ENCODE measurements at regions not wholly inside any gene's neighbourhood (a gene's known extent, or its start where the extent isn't known, plus 50 kb on each side); places are given as distances from the start of the nearest gene placed in this dataset.

DNA sequence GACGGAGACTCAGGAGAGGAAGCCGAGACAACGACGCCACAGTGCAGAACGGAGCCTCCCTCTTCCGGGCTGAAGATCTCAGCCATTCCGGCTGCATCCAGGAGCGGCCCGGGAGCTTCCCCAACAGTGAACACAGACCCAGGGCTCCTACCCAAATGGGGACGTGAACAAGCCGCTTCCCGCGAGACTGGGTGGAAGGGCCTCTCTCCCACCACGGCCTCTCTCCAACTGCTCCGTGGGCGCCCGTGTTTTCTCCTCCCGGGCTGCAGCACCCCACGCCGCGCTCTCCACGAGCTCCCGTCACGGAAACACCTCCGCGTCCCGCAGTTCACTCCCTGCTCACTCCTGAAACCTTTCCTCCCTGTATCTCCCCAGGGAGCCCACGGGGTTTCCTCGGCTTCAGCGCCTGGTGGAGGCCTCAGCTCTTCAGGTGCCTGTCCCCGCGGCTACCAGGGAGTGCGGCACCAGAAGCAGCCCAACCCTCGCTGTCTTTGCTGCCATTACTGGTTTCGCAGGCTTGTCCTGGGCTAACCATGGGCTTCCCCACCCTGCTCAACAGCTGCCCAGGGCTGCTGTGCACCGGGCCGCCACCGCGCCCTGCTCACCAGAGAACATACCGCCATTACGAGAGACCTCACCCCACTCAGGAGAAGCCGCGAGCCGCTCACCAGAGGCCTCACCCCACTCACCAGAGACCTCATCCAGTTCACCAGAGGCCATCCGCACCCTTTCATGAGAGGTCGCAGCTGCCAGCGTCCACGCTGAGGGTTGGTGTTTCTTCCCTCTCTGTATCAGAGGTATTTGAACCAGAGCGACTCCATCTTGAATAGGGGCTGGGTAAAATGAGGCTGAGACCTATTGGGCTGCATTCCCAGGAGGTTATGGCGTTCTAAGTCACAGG is 922.8 kb downstream of the QKI start:
- Histone ChIP-seq H3K4me3 (IDR thresholded peaks at IDR 0.05; ENCODE audit: insufficient read depth, low read depth, low read length) (no peak overlapping the region), H3K27ac (no peak overlapping the region), H3K27me3 (ENCODE audit: insufficient read depth, low read depth) (no peaks in the 10 kb centered on the region), H2AFZ (ENCODE audit: low read depth) (no peak overlapping the region), H4K20me1 (ENCODE audit: insufficient read depth) (no peaks in the 10 kb centered on the region), H3K79me2 (ENCODE audit: insufficient read depth, low read depth) (no peaks in the 10 kb centered on the region), H3K36me3 (ENCODE audit: insufficient read depth) (no peaks in the 10 kb centered on the region), H3K4me1 (ENCODE audit: low read depth, poor library complexity, severe bottlenecking) (no peaks in the 10 kb centered on the region), H3K9ac (no peak overlapping the region), H3K4me2 (no peak overlapping the region)
- TF ChIP-seq, protein P1, sequence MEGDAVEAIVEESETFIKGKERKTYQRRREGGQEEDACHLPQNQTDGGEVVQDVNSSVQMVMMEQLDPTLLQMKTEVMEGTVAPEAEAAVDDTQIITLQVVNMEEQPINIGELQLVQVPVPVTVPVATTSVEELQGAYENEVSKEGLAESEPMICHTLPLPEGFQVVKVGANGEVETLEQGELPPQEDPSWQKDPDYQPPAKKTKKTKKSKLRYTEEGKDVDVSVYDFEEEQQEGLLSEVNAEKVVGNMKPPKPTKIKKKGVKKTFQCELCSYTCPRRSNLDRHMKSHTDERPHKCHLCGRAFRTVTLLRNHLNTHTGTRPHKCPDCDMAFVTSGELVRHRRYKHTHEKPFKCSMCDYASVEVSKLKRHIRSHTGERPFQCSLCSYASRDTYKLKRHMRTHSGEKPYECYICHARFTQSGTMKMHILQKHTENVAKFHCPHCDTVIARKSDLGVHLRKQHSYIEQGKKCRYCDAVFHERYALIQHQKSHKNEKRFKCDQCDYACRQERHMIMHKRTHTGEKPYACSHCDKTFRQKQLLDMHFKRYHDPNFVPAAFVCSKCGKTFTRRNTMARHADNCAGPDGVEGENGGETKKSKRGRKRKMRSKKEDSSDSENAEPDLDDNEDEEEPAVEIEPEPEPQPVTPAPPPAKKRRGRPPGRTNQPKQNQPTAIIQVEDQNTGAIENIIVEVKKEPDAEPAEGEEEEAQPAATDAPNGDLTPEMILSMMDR (conservative IDR thresholded peaks at IDR 0.05; ENCODE audit: low read depth, low read length), result no peak

DNA sequence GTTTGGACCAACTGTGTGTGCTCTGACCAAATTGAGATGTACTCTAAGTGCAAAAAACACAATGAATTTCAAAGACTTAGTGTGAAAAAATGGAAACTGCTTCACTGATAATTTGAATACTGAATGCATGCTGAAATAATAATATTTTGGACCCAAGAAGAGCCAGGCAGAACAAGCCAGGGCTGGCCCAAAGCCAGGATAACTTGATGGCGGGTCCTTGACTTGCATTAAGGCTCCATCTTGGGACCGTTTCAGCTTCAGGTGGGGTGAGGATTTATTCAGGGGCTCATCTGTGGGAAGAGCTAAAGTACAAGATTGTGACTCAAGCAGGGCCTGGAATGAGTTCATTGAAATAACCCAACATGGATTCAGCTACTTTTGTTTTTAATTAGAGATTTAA is 921.9 kb downstream of the QKI start:
- no peak overlapping the region for H3K4me2 ChIP-seq
- H3K36me3 ChIP-seq (ENCODE audit: insufficient read depth), result no peaks in the 10 kb centered on the region
- H4K20me1 ChIP-seq (ENCODE audit: insufficient read depth), result no peaks in the 10 kb centered on the region
- TF ChIP-seq, protein P1 (conservative IDR thresholded peaks at IDR 0.05; ENCODE audit: low read depth, low read length), result no peak
- H3K4me3 ChIP-seq (IDR thresholded peaks at IDR 0.05; ENCODE audit: insufficient read depth, low read depth, low read length), result no peak overlapping the region
- H3K27me3 ChIP-seq (ENCODE audit: insufficient read depth, low read depth), result no peaks in the 10 kb centered on the region
- H3K79me2 ChIP-seq (ENCODE audit: insufficient read depth, low read depth), result no peaks in the 10 kb centered on the region
- no peaks in the 10 kb centered on the region for H3K4me1 ChIP-seq (ENCODE audit: low read depth, poor library complexity, severe bottlenecking)
- H2AFZ ChIP-seq (ENCODE audit: low read depth), result no peak overlapping the region
- no peak overlapping the region for H3K27ac ChIP-seq
- no peak overlapping the region for H3K9ac ChIP-seq

DNA sequence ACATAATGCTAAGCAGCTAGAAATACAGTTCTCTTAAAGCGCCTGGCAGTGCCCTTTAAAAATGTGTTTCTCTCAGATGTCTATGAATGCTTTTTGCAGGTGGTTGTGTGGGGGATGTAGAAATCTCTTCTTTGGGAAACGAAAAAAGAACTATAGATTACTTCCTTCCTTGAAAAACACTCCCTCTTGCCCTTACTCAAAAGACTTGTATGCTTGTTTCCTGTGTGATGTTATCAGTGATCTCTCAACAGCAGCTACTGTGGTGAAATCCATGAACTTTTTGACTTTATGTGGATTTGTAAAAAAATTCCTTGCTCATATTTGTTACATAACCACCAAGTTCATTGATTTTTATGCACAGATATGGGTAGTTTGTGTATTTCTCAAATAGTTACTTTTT is 916.5 kb downstream of the QKI start:
- Histone ChIP-seq H4K20me1 (ENCODE audit: insufficient read depth) (no peaks in the 10 kb centered on the region), H3K4me3 (IDR thresholded peaks at IDR 0.05; ENCODE audit: insufficient read depth, low read depth, low read length) (no peak overlapping the region), H2AFZ (ENCODE audit: low read depth) (no peak overlapping the region), H3K27ac (no peak overlapping the region), H3K36me3 (ENCODE audit: insufficient read depth) (no peaks in the 10 kb centered on the region), H3K27me3 (ENCODE audit: insufficient read depth, low read depth) (no peaks in the 10 kb centered on the region), H3K4me1 (ENCODE audit: low read depth, poor library complexity, severe bottlenecking) (no peaks in the 10 kb centered on the region), H3K79me2 (ENCODE audit: insufficient read depth, low read depth) (no peaks in the 10 kb centered on the region), H3K9ac (no peak overlapping the region), H3K4me2 (no peak overlapping the region)
- TF ChIP-seq, protein P1 (conservative IDR thresholded peaks at IDR 0.05; ENCODE audit: low read depth, low read length), result no peak

DNA sequence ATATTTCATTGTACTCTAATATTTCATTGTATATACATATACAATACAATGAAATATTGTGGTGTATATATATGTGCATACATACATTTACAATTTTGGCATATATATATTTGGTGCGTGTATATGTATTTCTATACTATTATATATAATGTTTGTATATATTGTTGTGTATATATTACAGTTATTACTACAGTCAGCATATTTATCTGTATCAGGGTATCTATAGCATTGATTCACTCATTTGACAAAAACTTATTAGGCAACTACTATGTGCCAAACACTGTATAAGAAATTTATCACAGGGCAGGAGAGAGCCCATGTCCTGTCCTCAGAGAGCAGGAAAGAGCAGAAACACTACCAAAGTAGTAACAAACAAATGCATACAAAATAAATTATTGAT is 910.6 kb downstream of the QKI start:
- Histone ChIP-seq H3K4me2 (no peak overlapping the region), H3K27me3 (ENCODE audit: insufficient read depth, low read depth) (no peaks in the 10 kb centered on the region), H3K4me3 (IDR thresholded peaks at IDR 0.05; ENCODE audit: insufficient read depth, low read depth, low read length) (no peak overlapping the region)

More for the DNA sequence above, 910.6 kb downstream of the QKI start:
- TF ChIP-seq, protein P1 (conservative IDR thresholded peaks at IDR 0.05; ENCODE audit: low read depth, low read length), result no peak
- no peak overlapping the region for H2AFZ ChIP-seq (ENCODE audit: low read depth)
- H3K79me2 ChIP-seq (ENCODE audit: insufficient read depth, low read depth), result no peaks in the 10 kb centered on the region
- H3K4me1 ChIP-seq (ENCODE audit: low read depth, poor library complexity, severe bottlenecking), result no peaks in the 10 kb centered on the region
- no peaks in the 10 kb centered on the region for H3K36me3 ChIP-seq (ENCODE audit: insufficient read depth)
- H4K20me1 ChIP-seq (ENCODE audit: insufficient read depth), result no peaks in the 10 kb centered on the region
- no peak overlapping the region for H3K9ac ChIP-seq
- H3K27ac ChIP-seq, result no peak overlapping the region
